Left forelimb (tissue), 1 donor: ENCODE measurements at regions not wholly inside any gene's neighbourhood (a gene's known extent, or its start where the extent isn't known, plus 50 kb on each side); places are given as distances from the start of the nearest gene placed in this dataset.

ENCODE experiments used
- DNase-seq: peaks from one replicate; pipeline ENCODE4 v3.0.0-alpha.2; 2018; ENCODE audit warnings: low spot score

- DNase-seq: no peak
Observed at GRCh38 chr17:53168413-53168812, 654.3 kb upstream of the KIF2B start.

GRCh38 chr17:53166731-53167130 lies 656.0 kb upstream of the KIF2B start:
- DNase-seq: no peak

GRCh38 chr17:53150101-53150698 lies 672.5 kb upstream of the KIF2B start:
- no peak for DNase-seq

- no peak for DNase-seq
Observed at GRCh38 chr17:53149316-53149715, 673.4 kb upstream of the KIF2B start.

- DNase-seq: no peak
Observed at GRCh38 chr17:53148058-53148457, 674.7 kb upstream of the KIF2B start.

GRCh38 chr17:53142890-53143289 lies 679.8 kb upstream of the KIF2B start:
- DNase-seq: no peak

GRCh38 chr17:53141731-53142130 lies 681.0 kb upstream of the KIF2B start:
- no peak for DNase-seq

- DNase-seq: no peak
Observed at GRCh38 chr17:53141280-53141679, 681.4 kb upstream of the KIF2B start.

- no peak for DNase-seq
Observed at GRCh38 chr17:53137869-53138268, 684.9 kb upstream of the KIF2B start.

- no peak for DNase-seq
Observed at GRCh38 chr17:53135969-53136368, 686.8 kb upstream of the KIF2B start.

- no peak for DNase-seq
Observed at GRCh38 chr17:53134548-53134947, 688.2 kb upstream of the KIF2B start.

GRCh38 chr17:53133876-53134275 lies 688.9 kb upstream of the KIF2B start:
- DNase-seq: no peak

- no peak for DNase-seq
Observed at GRCh38 chr17:53129863-53130262, 692.9 kb upstream of the KIF2B start.

- DNase-seq: no peak
Observed at GRCh38 chr17:53127331-53127730, 695.4 kb upstream of the KIF2B start.

- no peak for DNase-seq
Observed at GRCh38 chr17:53122966-53123365, 699.8 kb upstream of the KIF2B start.

- DNase-seq: no peak
Observed at GRCh38 chr17:53119773-53120172, 703.0 kb upstream of the KIF2B start.

- DNase-seq: no peak
Observed at GRCh38 chr17:53118948-53119347, 703.8 kb upstream of the KIF2B start.

GRCh38 chr17:53106886-53107285 lies 715.8 kb upstream of the KIF2B start:
- DNase-seq: no peak

GRCh38 chr17:53101706-53102105 lies 721.0 kb upstream of the KIF2B start:
- no peak for DNase-seq

GRCh38 chr17:53100126-53100525 lies 722.6 kb upstream of the KIF2B start:
- no peak for DNase-seq

GRCh38 chr17:53093391-53093790 lies 729.3 kb upstream of the KIF2B start:
- no peak for DNase-seq

GRCh38 chr17:53092072-53092471 lies 730.7 kb upstream of the KIF2B start:
- DNase-seq: no peak

- DNase-seq: no peak
Observed at GRCh38 chr17:53090770-53091169, 732.0 kb upstream of the KIF2B start.

- no peak for DNase-seq
Observed at GRCh38 chr17:53088481-53088880, 734.2 kb upstream of the KIF2B start.

GRCh38 chr17:53061446-53061845 lies 761.3 kb upstream of the KIF2B start:
- DNase-seq: no peak
